Activated CD8-positive, alpha-beta memory T cell treated with anti-CD3 and anti-CD28 coated beads, Interleukin-2, amount 50 U/mL, for 24 hours (primary cell): ENCODE measurements at regions not wholly inside any gene's neighbourhood (a gene's known extent, or its start where the extent isn't known, plus 50 kb on each side); places are given as distances from the start of the nearest gene placed in this dataset.
"Not testable (repeated sequence)": the region's sequence is repeated elsewhere in the genome, so short reads cannot be mapped to it uniquely, and the experiment has no call there.

Experiments used
- DNase-seq: peaks from one replicate; pipeline ENCODE4 v3.0.0-alpha.2; 2020; ENCODE audit errors: extremely low read depth

DNA sequence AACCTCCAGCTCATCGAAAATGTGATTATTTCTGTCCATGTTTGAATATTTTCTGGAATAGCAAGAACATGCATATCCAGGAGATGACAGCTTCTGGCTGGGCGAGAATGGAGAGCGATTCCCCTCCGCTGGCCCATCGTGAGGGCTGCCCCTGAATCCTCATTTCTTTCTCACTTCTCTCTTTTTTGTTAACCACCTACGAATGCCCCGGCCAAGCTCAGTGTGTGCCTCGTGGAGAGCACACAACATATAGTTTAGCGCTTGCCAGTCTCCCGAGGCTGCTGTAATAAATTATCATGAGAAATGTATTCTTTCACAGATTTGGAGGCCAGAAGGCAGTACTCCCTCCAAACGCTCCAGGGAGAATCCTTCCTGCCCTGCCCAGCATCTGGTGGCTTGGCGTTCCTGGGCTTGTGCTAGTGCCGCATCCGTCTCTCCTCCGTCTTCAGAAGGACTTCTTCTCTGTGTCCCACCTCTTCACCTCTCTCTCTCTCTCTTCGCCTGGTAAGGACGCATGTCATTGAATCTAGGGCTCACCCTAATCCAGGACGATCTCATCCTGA is 1306.0 kb downstream of the TBC1D22A start:
- DNase-seq: no peak

DNA sequence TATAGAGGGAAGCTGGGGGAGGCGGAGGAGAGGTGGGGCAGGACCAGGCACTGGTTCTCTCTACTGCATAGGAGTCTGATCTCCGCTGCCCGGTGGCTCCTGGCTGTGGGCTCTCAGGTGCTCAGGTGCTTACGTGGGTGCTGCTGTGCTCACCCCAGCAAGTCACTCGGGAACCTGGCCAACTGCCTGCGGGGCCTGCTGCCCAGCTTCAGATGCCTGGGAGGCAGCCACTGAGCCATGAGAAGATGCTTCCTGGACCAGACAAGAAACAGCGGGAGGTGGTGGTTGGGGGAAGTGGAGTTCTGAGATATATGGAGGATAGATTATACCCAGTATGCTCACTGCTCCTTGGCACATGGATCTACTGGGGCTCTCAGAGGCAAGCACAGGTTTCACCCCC is 1303.4 kb downstream of the TBC1D22A start:
- DNase-seq: no peak

DNA sequence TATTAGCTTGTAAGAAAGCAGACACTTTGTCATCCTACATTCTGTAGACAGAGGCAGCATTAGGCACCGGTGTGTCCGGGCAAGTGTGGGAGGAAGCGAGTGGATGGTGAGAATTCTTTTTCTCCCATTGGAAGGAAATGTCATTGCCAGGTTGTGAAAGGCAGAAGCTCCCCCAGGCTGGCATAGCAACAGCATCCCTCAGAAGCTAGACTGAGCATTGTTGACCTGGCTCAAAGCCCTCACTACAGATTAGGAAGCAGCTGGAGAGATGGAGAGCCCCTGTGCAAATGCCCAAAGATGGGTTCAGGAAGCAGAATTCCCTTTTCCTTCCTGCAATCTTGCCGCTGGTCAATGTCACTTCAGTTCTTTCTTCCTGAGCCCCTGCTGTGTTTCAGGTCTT is 1299.3 kb downstream of the TBC1D22A start:
- no peak for DNase-seq

GRCh38 chr22:48060266-48060665 is 1297.8 kb downstream of the TBC1D22A start:
- DNase-seq: no peak

DNA sequence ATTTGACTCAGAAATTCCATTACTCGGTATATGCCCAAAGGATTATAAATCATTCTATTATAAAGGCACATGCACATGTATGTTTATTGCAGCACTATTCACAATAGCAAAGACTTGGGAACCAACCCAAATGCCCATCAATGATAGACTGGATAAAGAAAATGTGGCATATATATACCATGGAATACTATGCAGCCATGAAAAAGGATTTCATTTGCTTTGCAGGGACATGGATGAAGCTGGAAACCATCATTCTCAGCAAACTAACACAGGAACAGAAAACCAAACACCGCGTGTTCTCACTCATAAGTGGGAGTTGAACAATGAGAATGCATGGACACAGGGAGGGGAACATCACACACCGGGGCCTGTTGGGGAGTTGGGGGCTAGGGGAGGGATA is 1297.1 kb downstream of the TBC1D22A start:
- not testable (repeated sequence) for DNase-seq

GRCh38 chr22:48057116-48057835 is 1294.8 kb downstream of the TBC1D22A start:
- DNase-seq: no peak

GRCh38 chr22:48055827-48056226 is 1293.4 kb downstream of the TBC1D22A start:
- DNase-seq: no peak

GRCh38 chr22:48055185-48055584 is 1292.7 kb downstream of the TBC1D22A start:
- no peak for DNase-seq

DNA sequence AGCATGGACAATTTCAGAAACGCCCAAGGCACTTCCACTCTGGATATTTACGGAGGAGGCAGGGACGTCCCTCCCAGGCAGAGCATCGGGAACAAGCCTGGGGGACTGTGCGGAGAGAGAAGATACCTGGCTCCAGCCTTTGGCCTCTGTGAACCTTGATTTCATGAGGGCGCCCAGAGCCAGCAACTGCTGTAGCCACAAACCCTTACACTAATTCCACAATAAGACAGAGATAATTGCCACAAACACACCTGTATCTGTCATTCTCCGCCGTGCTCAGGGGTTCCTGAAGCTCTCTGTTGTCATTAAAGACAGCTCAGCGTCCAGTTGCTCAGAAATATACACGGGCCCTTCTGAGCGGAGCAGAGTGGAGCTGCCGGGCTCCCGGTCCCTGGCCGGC is 1292.1 kb downstream of the TBC1D22A start:
- DNase-seq: no peak

GRCh38 chr22:48053973-48054372 is 1291.5 kb downstream of the TBC1D22A start:
- no peak for DNase-seq

GRCh38 chr22:48053486-48053885 is 1291.0 kb downstream of the TBC1D22A start:
- DNase-seq: no peak

DNA sequence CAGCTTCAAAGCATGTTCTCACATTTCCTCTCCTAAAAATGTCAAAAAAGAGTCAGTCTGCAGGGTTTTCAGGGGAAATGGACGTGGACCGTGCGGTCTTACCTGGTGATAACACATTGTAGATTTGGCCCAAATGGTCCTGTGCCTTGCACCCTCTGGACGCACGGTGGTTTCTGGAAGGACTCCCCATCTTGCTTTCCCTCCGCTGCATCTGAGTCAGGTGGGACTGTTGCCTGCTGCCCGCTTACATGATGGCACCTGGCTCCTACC is 1290.1 kb downstream of the TBC1D22A start:
- DNase-seq: no peak

DNA sequence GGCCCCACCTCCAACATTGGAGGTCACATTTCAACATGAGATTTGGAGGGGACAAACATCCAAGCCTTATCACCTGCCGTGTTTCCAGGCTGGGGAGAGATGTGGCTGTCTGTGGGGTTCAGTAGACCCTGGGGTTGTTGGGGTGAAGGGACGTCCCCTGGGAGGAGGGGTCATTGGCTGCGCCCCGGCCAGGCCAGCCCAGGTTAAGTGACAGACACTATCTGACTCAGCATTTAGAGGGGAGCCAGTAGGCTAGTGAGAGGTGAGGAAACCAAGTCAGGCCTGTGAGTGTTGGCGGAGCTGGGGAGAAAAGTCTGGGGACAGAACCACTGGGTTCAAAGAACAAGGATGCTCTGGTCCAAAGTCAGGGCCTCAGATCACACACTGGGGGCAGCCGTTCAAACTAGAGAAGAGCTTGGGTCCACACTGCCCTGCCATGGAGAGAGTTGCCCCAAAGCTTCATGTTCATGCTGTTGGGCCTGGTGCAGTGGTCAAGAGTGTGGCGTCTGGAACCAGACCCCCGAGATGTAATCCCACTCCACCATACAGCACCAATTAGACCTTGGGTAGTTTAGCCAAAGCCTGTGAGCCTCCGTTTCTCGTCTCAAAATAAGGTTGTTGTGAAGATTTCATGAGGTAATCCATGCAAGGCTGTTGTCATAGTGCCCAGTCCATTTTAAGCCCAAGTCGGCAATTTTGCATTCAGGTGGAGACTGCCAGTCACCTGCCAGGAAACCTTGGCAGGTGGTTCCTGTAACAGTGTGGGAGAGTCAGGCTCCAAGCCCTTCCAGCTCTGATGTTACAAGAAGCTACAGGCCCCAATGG is 1289.6 kb downstream of the TBC1D22A start:
- no peak for DNase-seq

DNA sequence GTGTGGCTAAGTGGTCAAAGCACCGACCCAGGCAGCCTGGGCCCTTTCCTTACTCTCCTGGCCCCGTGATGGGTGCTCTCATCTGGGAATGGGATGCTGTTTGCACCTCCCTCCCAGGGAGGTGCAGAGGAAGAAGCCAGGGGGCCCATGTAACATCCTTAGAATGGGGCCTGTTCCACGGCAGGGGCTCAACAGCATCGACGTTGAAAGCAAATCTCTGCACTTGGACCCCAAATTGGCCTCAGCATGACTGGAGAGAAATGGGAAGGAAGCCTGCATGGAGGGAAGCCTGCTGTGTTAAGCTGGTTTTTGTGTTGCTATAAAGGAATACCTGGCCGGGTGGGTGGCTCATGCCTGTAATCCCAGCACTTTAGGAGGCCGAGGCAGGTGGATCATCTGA is 1288.4 kb downstream of the TBC1D22A start:
- DNase-seq: no peak

- DNase-seq: no peak
Observed at GRCh38 chr22:48049116-48049515, 1286.7 kb downstream of the TBC1D22A start.

GRCh38 chr22:48047722-48048500 is 1285.5 kb downstream of the TBC1D22A start:
- no peak for DNase-seq

DNA sequence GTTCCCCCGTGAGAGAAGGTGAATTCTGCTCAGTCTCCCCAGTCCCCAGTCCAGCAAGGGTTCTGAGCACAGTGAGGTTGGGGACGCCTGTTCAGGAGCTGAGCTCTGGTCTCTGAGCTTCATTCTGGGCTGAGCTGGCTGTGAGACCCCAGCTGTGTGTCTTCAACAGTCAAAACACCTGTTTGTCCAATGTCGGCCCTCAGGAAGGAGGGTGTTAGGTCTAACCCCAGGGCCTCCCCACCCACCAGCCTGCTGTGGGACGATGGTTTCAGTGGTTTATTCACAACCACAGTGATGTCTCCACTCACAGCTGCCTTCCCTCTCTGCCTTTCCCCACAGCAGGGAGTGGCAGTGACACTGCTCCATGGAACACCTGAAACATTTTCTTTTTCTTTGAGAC is 1282.9 kb downstream of the TBC1D22A start:
- DNase-seq: no peak

- DNase-seq: no peak
Observed at GRCh38 chr22:48044487-48045060, 1282.1 kb downstream of the TBC1D22A start.

DNA sequence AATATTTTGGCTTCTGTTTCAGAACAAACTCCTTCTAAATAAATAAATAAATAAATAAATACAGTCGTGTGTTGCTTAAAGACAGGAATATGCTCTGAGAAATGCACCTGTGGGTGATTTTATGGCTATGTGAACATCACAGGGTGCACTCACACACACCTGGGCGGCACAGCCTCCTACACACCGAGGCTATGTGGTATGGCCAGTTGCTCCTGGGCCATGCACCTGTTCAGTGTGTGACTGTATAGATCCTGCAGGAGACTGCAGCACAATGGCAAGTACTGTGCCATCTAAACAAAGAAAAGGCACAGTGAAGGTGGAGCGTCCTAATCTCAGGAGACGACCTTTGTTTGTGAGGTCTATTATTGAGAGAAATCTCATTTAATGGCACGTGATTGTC is 1281.1 kb downstream of the TBC1D22A start:
- no peak for DNase-seq

- no peak for DNase-seq
Observed at GRCh38 chr22:48042621-48043395, 1280.4 kb downstream of the TBC1D22A start.

DNA sequence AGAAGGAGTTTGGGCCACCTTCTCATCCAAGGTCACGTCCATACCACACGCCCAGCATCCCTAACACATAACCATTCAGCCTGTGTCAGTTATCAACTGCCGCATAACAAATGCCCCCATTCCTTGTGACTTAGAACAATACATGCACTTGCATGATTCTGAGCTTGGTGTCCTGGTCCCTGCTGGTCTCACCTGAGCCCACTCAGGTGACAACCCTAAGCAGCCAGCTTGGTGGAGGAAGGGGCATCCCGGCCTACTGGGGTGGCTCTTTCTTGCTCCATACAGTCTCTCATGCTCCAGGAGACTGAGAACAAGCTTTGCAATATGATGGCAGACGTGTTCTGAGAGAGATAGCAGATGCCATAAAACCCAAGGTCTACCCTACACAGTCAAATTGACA is 1276.9 kb downstream of the TBC1D22A start:
- no peak for DNase-seq
